RWPE1 (cell line): ENCODE measurements at regions not wholly inside any gene's neighbourhood (a gene's known extent, or its start where the extent isn't known, plus 50 kb on each side); places are given as distances from the start of the nearest gene placed in this dataset.
"Not testable (repeated sequence)": the region's sequence is repeated elsewhere in the genome, so short reads cannot be mapped to it uniquely, and the experiment has no call there.

ENCODE experiments used
- CTCF ChIA-PET: fragments of 350-600 bp; sonication (Branson Sonifier 250); formaldehyde crosslinking; extraction: SDS; loops from one replicate; lab custom pipeline; 2021; lab: Yijun Ruan, JAX
- POLR2A ChIA-PET: fragments of 400-600 bp; formaldehyde crosslinking; extraction: SDS; loops from one replicate; lab custom pipeline; 2020; ENCODE audit warnings: antibody characterized with exemption; ENCODE audit not compliant: low non-redundant PET; lab: Yijun Ruan, JAX
- DNase-seq: peaks from one replicate; pipeline ENCODE4 v3.0.0; 2012; ENCODE audit warnings: low spot score
- H3K27ac ChIP-seq: fragments of 450-650 bp; 2 replicates; pipeline ENCODE4 v1.5.1; 2017
- CTCF ChIP-seq: fragments of 450-650 bp; conservative IDR thresholded peaks from 2 replicates; pipeline ENCODE4 v1.5.1; 2017; ENCODE audit warnings: low read depth, mild to moderate bottlenecking

GRCh38 chr13:60230593-60230992, 66.9 kb upstream of the DIAPH3 start:
- no peak overlapping the region for H3K27ac ChIP-seq
- POLR2A ChIA-PET, result no interaction called here
- no peak for TF ChIP-seq CTCF
- DNase-seq, result no peak
- CTCF ChIA-PET, result no interaction called here

- CTCF ChIA-PET, result no interaction called here
- no peak for TF ChIP-seq CTCF
- POLR2A ChIA-PET, result no interaction called here
- no peak overlapping the region for H3K27ac ChIP-seq
- no peak for DNase-seq
Measured at GRCh38 chr13:60242043-60242595, 78.4 kb upstream of the DIAPH3 start.

- POLR2A ChIA-PET, result no interaction called here
Measured at GRCh38 chr13:60244381-60244780, 80.7 kb upstream of the DIAPH3 start.

GRCh38 chr13:60251419-60251818, 87.7 kb upstream of the DIAPH3 start:
- POLR2A ChIA-PET, result interaction anchor here (0.5 kb wide), 1 partner anchor 13 kb away, joined by 5 read pairs; no protein-coding TSS in a partner anchor
- not testable (repeated sequence) for DNase-seq

More at GRCh38 chr13:60244381-60244780, 80.7 kb upstream of the DIAPH3 start:
- no peak for DNase-seq
- TF ChIP-seq CTCF, result no peak
- H3K27ac ChIP-seq, result no peak overlapping the region
- CTCF ChIA-PET, result interaction anchor here (0.6 kb wide), 1 partner anchor 21 kb away, joined by 3 read pairs; no protein-coding TSS in a partner anchor

GRCh38 chr13:60258349-60258748, 94.6 kb upstream of the DIAPH3 start:
- POLR2A ChIA-PET, result no interaction called here
- TF ChIP-seq CTCF, result no peak
- CTCF ChIA-PET, result no interaction called here
- H3K27ac ChIP-seq, result no peak overlapping the region
- no peak for DNase-seq

More at GRCh38 chr13:60251419-60251818, 87.7 kb upstream of the DIAPH3 start:
- H3K27ac ChIP-seq, CTCF ChIA-PET: not testable (repeated sequence)

- no peak overlapping the region for H3K27ac ChIP-seq
- TF ChIP-seq CTCF, result no peak
- CTCF ChIA-PET, result interaction anchor here (1.1 kb wide), 1 partner anchor 32 kb away, joined by 3 read pairs; no protein-coding TSS in a partner anchor
- POLR2A ChIA-PET, result no interaction called here
- no peak for DNase-seq
Measured at GRCh38 chr13:60260440-60260839, 96.7 kb upstream of the DIAPH3 start.
